ENCODE measurements at regions not wholly inside any gene's neighbourhood (a gene's known extent, or its start where the extent isn't known, plus 50 kb on each side); places are given as distances from the start of the nearest gene placed in this dataset.

DNA sequence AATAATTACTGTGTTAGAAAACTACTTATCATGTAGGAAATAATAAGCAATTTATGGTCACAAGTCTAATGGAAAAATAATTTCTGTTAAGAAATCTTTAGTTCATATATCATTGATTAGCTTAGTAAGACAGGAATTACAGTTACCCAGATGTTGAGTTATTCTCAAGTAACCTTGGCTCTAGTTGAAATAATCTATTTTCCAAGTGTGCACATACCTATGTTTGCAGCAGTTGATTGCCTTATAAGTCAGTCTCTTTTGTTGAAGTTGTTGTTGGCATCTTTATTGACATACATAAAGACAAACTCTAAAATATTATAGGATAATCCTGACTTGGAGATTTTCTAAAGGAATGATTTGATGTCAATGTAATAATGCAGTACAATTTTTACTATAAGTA lies 511.4 kb upstream of the KLF12 start:
- DNase-seq: no peak

- DNase-seq: no peak
These were observed 510.0 kb upstream of the KLF12 start for GRCh38 chr13:74644229-74644628.

DNA sequence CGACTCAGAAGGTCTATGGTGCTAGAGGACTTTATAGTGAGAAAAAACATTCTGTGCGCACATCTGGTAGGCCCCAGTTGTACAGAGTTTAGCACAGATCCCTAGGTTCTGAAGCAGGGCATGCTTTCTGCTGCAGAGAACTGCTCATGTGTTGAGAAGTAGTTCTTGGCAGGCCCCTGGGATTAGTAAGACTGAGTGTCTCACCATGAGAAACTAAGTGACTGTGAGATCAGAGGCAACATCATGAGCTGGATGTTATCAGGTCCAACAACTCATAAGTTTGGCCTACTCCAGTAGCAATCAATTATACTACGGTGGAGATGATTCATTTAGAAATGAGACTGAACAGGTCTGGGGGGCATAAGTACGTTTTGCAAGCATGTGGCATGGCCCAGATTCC lies 507.4 kb upstream of the KLF12 start:
- no peak for DNase-seq

DNA sequence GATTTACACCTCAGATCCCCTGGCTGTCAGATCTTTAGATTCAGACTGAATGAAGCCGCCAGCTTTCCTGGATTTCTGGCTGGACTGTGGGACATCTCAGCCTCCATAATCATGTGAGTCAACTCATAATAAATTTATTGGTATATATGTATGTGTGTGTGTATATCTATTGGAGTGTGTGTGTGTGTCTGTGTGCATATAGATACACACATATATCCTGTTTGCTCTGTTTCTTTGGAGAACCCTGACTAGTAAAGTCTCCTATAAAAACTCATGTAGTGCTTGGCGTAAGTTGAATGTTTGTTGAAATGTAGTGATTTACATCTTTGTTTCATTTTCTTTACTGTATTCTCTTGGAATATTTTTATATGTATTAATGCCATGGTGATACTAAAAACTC lies 499.5 kb upstream of the KLF12 start:
- no peak for DNase-seq

DNA sequence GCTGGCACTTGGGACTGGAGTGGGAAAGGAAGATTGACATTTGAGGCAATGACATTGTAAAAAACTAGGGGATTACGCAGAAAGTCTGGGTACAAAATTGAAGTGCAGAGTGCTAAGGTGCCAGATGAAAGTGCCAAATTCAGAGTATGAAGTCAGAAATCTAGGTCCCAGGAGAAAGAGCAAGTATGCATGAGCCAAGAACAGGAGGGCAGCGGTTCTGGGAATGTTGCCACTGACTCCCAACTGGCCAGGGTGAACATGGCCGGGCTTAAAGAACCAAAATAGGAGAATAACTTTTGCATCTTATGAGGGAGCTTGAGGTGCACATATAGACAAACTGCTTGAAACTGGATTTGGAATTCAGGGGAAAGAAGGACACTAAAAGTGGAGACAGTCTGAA lies 495.8 kb upstream of the KLF12 start:
- no peak for DNase-seq

GRCh38 chr13:74625541-74625940 lies 491.3 kb upstream of the KLF12 start:
- no peak for DNase-seq

GRCh38 chr13:74623761-74624160 lies 489.6 kb upstream of the KLF12 start:
- no peak for DNase-seq

- no peak for DNase-seq
These were observed 488.1 kb upstream of the KLF12 start for GRCh38 chr13:74622284-74622683.

- no peak for DNase-seq
These were observed 486.5 kb upstream of the KLF12 start for GRCh38 chr13:74620711-74621110.

- DNase-seq: no peak
These were observed 486.1 kb upstream of the KLF12 start for GRCh38 chr13:74620308-74620707.

GRCh38 chr13:74597526-74597925 lies 463.3 kb upstream of the KLF12 start:
- DNase-seq: no peak

DNA sequence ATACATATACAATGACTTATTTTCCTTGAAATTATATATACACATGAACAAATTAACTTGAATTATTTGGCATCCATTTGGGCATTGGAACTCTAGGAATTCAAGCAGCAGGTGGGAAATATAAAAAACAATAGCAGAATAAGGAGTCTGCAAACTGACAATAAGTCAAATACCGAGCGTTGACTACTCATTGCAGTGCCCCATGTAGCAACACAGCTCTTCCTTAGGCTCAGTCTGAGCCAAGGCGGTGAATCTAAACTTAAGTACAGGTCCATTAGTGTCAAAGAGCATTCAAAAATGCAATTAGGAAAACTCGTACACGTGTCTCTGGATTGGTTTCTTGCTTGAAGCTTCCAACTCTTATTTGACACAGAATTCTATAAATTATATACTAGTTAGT lies 462.5 kb upstream of the KLF12 start:
- DNase-seq: no peak

DNA sequence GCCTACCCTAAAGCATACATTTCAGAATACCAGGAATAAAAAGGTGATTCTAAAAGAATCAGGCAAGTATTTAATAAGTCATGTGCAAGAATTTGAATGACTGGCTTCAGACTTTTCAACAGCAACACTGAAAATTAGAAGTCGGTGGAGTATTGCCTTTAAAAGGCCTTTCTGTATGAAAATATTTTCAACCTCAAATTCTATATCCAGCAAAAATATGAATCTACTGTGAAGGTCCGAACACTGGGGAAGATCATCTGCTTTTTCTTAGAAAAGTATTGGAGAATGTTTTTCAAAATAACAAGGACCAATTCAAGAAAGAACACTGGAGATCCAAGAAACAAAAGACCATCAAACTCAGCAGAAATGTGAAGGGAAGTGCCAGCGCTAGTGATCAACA lies 459.5 kb upstream of the KLF12 start:
- DNase-seq: no peak

- no peak for DNase-seq
These were observed 452.6 kb upstream of the KLF12 start for GRCh38 chr13:74586847-74587246.

GRCh38 chr13:74576420-74576819 lies 442.2 kb upstream of the KLF12 start:
- no peak for DNase-seq

- DNase-seq: no peak
These were observed 441.5 kb upstream of the KLF12 start for GRCh38 chr13:74575729-74576125.

DNA sequence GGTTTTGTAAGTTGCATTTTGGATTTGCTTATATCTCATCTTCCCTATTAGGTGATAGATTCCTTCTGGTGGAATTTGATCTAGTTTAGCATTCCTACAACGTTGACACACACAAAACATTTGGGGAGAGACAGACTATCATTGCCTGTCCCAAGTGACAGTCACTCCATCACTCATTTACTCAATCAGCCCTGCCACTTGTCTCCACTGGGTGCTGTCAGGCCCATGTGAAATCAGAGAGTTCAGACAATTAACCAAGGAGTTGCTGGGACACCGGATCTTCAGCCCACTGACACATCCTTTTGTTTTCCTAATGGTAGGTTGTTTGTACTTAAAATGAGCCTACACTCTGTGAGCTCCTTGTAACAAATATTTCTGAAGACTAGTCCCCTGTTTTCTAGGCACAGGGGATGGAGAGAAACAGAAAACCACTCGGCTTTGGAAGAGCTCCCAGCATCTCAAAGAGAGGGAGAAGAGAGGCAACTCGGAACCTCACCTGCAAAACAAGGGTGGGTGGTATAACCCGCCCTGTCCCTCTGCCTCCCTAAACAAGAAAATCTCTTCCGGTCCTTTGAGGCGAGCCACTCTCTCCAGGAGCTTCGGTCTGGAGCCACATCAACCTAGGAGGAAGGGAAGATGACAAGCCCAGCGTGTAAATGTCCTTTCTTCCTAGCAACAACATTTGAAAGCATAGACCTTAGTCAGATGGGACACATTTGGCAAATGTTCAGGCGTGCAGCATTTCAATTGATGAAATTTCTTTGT lies 440.9 kb upstream of the KLF12 start:
- no peak for DNase-seq

DNA sequence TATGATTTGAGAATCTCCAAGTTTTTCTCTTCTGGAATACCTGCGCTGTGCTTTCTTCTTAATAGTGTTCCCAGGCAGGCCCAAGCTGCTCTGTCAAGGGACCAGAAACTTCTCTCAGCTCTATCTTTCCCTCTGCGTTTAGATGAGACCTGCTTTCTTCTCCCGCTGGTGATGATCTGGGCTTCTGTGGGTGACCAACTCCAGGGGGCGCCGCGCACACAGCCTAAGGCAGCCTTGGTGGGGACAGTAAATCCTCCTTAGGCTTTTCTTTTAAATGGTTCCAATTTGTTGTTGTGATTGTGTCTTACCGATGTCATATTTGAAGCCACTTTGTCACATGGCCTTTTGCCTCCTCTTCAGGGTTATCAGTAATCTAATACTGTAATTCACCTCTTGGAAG lies 439.4 kb upstream of the KLF12 start:
- DNase-seq: no peak

DNA sequence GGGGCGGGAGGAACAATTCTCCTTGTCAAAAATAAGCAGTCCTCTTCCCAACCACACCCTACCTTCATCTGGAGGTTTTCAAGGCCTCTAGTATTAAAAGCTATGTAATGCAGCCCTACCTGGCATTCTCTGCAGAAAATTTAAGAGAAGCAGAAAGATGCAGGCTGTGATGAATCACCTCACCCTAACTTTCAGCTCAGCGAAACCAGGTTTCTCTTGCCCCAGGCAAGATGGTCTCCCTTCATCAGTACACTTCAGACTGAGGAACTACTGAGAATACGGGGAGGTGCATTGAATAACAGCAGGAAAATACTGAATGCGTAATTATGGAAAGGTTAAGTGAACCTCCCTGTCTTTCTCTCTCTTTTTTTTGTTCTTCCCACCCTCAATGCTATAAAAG lies 437.6 kb upstream of the KLF12 start:
- no peak for DNase-seq

- no peak for DNase-seq
These were observed 436.6 kb upstream of the KLF12 start for GRCh38 chr13:74570834-74571233.

DNA sequence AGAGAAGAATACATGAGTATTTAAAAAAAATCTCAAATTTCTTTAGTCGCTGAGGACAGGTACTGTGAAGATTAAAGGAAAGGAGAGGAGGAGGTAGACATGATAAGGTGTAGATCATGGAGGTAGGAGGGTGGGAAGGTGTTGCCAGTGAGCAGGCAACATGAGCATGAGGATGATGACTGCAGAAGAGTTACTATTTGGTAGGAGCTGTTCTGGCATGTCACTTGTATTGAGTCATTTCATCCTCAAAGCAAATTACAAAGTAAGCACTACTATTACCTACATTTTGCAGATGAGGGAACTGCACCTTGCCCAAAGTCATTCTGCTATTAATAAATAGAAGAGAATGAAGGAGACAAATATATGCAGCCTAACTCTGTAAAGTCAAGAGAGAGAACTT lies 435.8 kb upstream of the KLF12 start:
- DNase-seq: no peak

GRCh38 chr13:74569251-74569650 lies 435.0 kb upstream of the KLF12 start:
- DNase-seq: no peak

DNA sequence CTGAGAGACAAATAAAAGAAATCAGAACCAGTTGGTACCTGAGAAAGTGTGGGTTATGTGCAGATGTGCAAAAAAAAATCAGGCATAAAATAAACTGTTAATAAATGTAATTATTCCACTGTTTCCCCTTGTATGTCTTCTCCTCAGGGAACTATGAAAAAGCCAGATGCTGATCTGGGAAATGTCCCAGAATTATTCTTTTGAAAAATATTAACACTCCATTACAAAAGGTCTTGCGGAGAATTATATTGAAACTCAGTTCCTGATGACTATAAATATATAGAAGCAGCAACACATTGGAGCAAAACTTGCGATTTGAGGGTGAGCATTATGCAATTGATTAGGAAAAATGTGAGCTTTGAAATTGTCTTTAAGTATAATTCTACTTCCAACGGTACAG lies 433.3 kb upstream of the KLF12 start:
- DNase-seq: no peak

GRCh38 chr13:74562381-74562780 lies 428.2 kb upstream of the KLF12 start:
- no peak for DNase-seq

GRCh38 chr13:74561155-74561554 lies 427.0 kb upstream of the KLF12 start:
- DNase-seq: no peak

- DNase-seq: no peak
These were observed 426.1 kb upstream of the KLF12 start for GRCh38 chr13:74560325-74560724.

Data from RPMI8226 (cell line).